GM12875 (cell line): ENCODE measurements at regions not wholly inside any gene's neighbourhood (a gene's known extent, or its start where the extent isn't known, plus 50 kb on each side); places are given as distances from the start of the nearest gene placed in this dataset.

ENCODE experiments used
- H3K4me3 ChIP-seq: one replicate; pipeline ENCODE4 v1.5.1; 2011; ENCODE audit warnings: low read depth, low read length, control low read depth
- CTCF ChIP-seq: IDR thresholded peaks from 2 replicates; pipeline ENCODE4 v1.5.1; 2011; ENCODE audit warnings: low read depth, mild to moderate bottlenecking, control low read depth, inconsistent platforms, low read length, moderate library complexity, borderline replicate concordance; ENCODE audit not compliant: insufficient read depth

GRCh38 chr14:43539210-43539609, 967.9 kb downstream of the FSCB start:
- no peak overlapping the region for H3K4me3 ChIP-seq
- TF ChIP-seq CTCF = no peak

DNA sequence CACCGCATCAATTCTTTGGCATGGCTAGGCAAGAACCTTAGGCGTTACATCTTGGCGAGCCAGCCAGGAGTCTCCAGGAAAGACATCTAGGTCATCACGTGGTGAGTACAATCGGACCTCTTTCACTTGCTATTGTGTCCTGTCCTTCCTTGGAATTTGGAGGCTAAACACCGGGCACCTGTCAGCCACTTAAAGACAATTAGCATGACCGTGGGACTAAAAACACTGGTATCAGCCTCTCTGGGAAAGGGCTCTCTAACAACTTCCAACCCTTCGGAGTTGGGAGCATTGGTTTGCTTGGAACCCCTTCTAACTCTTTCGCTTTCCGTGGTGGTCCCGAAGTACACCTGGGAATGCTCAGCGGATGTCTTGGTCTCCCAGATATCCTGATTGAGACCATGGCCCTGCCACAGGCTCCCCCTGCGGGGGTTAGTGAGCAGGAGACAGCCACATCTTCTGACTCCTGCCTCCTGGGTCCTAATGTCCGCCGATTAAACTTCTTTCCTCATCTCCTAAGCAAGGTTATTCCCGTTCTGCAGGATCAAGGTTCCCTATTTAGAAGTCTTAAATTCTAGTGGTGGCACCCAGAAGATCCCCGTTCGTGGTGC, 971.7 kb downstream of the FSCB start:
- H3K4me3 ChIP-seq = no peak overlapping the region

DNA sequence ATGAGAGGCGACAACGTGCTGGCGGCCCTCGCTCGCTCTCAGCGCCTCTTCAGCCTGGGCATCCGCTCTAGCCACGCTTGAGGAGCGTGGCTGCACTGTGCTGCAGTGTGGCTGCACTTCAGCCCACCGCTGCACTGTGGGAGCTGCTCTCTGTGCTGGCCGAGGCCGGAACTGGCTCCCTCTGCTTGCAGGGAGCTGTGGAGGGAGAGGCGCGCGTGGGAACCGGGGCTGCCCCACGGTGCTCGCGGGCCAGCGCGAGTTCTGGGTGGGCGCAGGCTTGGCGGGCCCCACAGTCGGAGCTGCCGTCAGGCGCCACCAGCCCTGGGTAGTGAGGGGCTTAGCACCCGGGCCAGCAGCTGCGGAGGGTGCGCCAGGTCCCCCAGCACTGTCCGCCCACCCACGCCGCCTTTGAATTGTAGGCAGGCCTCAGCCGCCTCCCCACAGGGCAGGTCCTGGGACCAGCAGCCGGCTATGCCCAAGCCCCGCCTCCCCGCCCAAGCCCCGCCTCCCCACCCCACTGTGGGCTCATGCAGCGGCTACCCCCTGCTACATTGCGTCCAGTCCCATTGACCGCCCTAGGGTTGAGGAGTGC, 974.2 kb downstream of the FSCB start:
- no peak overlapping the region for H3K4me3 ChIP-seq
- TF ChIP-seq CTCF = no peak

More for the DNA sequence above, 971.7 kb downstream of the FSCB start:
- no peak for TF ChIP-seq CTCF

DNA sequence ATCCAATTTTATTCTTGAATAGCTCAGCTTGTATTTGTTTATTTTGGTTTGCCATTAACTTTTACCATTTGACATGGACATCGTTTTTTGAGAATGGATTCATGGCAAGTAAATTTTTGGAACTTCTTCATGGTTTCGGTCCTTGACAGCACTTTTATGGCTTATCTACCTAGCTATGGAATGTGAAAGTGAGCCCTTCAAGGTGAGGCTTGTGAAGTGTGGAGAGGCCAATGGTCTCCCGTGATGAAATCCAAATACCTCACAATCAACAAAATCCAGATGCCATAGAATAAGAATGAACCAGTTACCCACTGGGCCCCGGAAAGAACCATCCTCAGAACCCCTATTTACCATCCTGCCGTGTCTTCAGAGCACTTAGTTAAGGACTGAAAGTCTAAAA, 978.8 kb downstream of the FSCB start:
- no peak for TF ChIP-seq CTCF
- H3K4me3 ChIP-seq = no peak overlapping the region

GRCh38 chr14:43525658-43526057, 981.4 kb downstream of the FSCB start:
- no peak for TF ChIP-seq CTCF
- H3K4me3 ChIP-seq = no peak overlapping the region

DNA sequence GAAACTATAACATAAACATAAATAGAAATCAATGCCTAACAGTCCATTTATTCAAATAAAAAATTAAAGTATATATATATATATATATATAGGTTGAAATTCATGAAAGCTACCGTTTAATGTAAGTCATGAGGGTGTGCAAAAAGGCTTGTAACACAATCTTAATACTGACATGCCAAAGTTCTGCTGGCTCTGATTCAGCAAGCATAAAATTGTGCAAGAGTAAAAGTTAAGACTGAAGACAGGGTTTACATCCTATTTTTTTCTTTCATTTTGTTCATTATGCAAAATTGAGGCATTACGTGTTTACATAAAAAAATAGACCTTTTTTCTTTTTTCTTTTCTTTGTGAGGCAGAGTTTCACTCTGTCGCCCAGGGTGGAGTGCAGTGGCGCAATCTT, 984.2 kb downstream of the FSCB start:
- no peak for TF ChIP-seq CTCF
- H3K4me3 ChIP-seq = no peak overlapping the region

DNA sequence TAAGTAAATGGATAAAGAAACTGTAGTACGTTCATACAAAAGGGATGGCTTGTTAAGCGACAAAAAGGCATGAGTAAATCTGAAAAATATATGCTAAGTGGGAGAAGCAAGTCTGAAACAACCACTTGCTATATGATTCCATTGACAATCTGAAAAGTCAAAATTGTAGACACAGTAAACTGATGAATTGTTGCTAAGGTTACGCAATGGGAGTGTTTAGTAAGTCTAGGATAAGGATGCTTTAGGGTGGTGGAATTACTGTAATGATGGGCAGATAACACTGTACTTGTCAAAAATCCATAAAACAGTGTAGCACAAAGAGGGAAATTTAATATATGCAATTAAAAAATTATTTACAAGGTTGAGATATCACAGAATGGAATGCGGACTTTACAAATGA, 984.9 kb downstream of the FSCB start:
- TF ChIP-seq CTCF = no peak

More for the DNA sequence above, 984.9 kb downstream of the FSCB start:
- no peak overlapping the region for H3K4me3 ChIP-seq
